ENCODE measurements at regions not wholly inside any gene's neighbourhood (a gene's known extent, or its start where the extent isn't known, plus 50 kb on each side); places are given as distances from the start of the nearest gene placed in this dataset.
"Not testable (repeated sequence)": the region's sequence is repeated elsewhere in the genome, so short reads cannot be mapped to it uniquely, and the experiment has no call there.

DNA sequence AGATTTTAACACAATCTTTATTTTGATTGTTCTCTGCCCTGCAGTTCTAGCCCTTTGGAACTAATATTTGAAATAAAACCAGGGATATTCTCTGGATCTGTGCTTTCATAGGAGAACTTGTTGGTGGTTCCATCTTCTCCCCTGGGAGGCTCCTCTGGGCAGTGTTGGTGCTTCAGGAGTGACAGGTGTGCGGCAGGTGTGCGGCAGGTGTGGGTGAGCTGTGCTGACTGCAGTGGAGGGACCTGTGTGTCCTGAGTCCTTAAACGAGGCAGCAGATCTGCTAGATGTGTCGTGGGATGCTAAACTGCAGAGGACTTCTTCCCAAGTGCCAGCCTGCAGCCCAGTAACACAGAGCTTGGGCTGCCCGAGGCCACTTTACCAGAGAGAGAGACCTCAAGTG, 98.4 kb downstream of the LYZL1 start:
- no peak for TF ChIP-seq POLR2A (IDR thresholded peaks at IDR 0.05; ENCODE audit: low read length)
- no peak for TF ChIP-seq GATA1 (IDR thresholded peaks at IDR 0.05; ENCODE audit: low read depth, low read length)
- no peak for DNase-seq

GRCh38 chr10:29388112-29388511, 99.2 kb downstream of the LYZL1 start:
- DNase-seq = not testable (repeated sequence)

- TF ChIP-seq POLR2A (IDR thresholded peaks at IDR 0.05; ENCODE audit: low read length) = no peak
- no peak for TF ChIP-seq GATA1 (IDR thresholded peaks at IDR 0.05; ENCODE audit: low read depth, low read length)
- no peak for DNase-seq
Observed at GRCh38 chr10:29389493-29389892, 100.6 kb downstream of the LYZL1 start.

GRCh38 chr10:29389935-29390334, 101.1 kb downstream of the LYZL1 start:
- TF ChIP-seq GATA1 (IDR thresholded peaks at IDR 0.05; ENCODE audit: low read depth, low read length) (no peak), POLR2A (IDR thresholded peaks at IDR 0.05; ENCODE audit: low read length) (no peak)
- DNase-seq = no peak

DNA sequence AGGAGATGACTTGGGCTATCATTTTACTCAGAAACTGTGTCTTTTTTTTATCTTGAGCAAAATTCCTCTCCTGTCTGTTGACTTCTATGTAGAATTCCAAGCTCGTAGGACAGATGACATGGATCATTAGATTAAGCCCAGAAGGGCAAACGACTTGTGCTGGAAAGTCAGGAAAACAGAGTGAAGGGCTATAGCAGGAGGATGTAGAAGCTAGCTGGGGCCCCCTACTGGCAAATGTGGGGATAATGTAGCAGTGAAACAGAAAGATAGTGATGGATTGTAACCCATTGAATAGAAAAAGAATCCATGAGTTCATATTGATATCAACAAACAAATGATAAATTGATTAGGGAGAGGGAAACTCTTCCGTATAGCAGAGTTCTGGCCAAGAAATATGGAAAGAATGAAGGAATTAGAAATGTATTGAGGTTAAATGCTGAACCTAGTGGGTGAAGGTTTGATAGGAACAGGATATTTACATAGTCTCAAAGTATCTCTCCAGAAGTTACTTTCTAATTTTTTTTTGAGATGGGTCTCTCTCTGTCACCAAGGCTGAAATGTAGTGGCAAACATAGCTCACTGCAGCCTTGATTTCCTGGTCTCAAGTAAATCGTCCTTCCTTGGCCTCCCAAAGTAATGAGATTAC, 103.6 kb downstream of the LYZL1 start:
- TF ChIP-seq GATA1 (IDR thresholded peaks at IDR 0.05; ENCODE audit: low read depth, low read length) (no peak), POLR2A (IDR thresholded peaks at IDR 0.05; ENCODE audit: low read length) (no peak)
- DNase-seq = peak; percentile 14 to 52

DNA sequence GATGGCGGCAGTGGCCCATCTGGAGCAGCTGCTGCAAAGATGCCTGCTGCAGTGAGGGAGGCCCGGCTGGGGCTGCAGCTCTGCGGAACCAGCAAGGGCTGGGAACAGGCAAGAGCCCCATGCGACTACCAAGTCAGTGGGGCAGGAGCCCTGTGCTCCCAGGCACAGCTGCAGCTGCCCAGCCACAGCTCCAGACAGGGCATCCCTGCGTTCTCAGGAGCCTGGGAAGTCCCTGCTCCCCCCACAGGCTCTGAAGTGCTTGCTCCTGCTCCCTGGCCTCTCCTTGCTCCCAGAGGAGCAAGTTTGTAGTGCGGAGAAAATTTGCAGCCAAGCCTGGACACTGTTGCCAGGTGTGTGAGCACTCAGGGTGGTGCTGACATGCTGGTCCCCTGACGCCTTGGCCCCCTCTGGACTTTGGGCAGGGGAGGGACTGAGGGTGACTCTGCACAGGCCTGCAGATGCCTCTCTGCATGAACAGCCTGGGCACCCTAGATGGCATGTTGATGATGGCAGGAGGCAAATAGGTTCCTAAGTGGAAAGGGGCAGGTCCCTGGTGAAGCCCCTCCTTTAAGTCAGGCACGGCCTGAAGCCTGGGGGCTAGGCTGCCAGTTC, 105.6 kb downstream of the LYZL1 start:
- no peak for TF ChIP-seq GATA1 (IDR thresholded peaks at IDR 0.05; ENCODE audit: low read depth, low read length)
- TF ChIP-seq POLR2A (IDR thresholded peaks at IDR 0.05; ENCODE audit: low read length) = no peak
- no peak for DNase-seq

DNA sequence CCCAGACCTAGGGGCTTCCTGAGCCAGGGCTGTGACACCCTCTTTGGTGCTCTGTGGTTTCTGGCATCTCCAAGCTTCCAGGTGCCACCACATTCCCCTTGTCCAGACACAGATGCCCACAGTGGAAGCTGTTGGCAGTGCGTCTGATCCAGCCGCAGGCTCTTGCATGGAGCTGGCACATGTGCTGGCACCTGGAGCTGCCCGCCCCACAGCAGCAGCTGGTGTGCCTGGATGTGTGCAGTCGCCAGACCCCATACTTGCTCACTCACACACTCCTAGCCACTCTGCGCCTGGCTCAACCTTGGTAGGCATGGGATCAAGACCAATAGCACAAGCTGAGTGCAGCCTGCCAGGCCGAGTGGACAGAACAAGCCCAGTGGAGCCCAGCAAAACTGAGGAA, 106.5 kb downstream of the LYZL1 start:
- TF ChIP-seq POLR2A (IDR thresholded peaks at IDR 0.05; ENCODE audit: low read length) (no peak), GATA1 (IDR thresholded peaks at IDR 0.05; ENCODE audit: low read depth, low read length) (no peak)
- DNase-seq = no peak

DNA sequence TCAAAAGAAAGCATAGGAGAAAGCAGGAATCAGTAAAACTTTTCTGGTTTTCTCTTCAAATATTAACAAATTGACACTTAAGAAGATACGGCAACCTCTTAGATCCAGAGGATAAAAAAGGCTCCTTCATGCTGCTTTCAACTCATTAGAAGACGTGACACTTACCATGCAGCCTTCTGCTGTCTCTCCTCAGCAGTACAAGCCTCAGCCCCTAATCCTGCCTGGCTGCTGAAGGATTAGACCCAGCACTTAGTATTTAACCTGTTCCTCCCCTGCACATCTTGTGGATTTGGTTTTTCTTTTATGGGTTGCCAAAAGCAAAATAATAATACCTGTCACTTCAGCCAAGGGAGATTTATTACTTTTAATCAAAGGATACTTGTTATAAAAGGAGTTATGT, 108.4 kb downstream of the LYZL1 start:
- DNase-seq = no peak
- TF ChIP-seq POLR2A (IDR thresholded peaks at IDR 0.05; ENCODE audit: low read length) = no peak
- TF ChIP-seq GATA1 (IDR thresholded peaks at IDR 0.05; ENCODE audit: low read depth, low read length) = no peak

- DNase-seq = no peak
- no peak for TF ChIP-seq POLR2A (IDR thresholded peaks at IDR 0.05; ENCODE audit: low read length)
- no peak for TF ChIP-seq GATA1 (IDR thresholded peaks at IDR 0.05; ENCODE audit: low read depth, low read length)
Observed at GRCh38 chr10:29403208-29403607, 114.3 kb downstream of the LYZL1 start.

DNA sequence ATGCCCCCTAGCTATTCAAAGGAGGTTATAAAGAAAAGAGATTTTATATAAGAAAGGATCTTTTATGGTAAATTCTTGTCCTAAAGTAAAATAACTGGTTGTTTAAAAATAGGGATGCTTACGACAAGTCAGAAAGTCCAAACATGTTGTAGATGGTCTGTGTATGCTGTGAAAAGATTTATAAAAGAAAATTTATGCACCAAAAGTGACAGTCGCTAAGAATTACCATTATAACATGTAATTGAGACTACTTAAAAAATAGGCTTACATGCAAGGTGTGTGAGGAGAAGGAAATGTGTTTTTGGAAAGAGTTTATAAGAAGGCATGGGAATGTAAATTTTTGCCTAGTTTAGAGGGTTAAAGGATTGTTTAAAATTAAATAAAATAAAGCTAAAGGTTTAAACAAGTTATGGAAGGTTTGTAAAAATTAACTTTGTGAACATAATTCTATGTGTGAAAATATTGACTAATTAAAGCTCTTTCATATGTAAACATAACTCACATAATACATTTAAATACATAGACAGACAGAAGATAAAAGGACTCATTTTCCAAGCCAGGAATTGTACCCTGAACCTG, 118.5 kb downstream of the LYZL1 start:
- peak; percentile 4 to 28 for DNase-seq
- TF ChIP-seq GATA1 (IDR thresholded peaks at IDR 0.05; ENCODE audit: low read depth, low read length) (no peak), POLR2A (IDR thresholded peaks at IDR 0.05; ENCODE audit: low read length) (no peak)

All from erythroblast (primary cell).